GM12874 (cell line): ENCODE measurements at regions not wholly inside any gene's neighbourhood (a gene's known extent, or its start where the extent isn't known, plus 50 kb on each side); places are given as distances from the start of the nearest gene placed in this dataset.

Experiments
- TF ChIP-seq, protein P1 (sequence below): IDR thresholded peaks from 2 replicates; pipeline ENCODE4 v1.5.1; 2011; ENCODE audit warnings: low read depth, mild to moderate bottlenecking, control low read depth, low read length, moderate library complexity; ENCODE audit not compliant: insufficient read depth

DNA sequence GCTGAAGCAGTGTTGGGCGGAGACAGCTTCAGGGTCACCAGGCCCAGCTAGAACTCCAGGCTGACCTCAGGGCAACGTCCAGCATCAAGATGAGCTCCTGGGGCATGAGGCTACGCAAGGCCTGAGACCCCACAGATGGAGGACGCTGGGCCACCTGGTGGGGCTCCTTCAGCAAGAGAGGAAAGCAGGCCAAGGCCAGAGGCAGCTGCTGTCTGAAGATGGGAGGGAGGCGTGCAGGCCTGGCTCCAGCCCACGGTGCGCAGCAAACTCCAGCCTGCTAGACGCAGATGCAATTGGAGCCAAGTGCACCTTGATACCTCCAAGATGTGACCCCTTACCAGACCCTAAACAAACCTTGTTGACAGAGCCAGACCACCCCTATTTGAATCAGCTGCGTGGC, 220.9 kb upstream of the RREB1 start:
- TF ChIP-seq, protein P1, sequence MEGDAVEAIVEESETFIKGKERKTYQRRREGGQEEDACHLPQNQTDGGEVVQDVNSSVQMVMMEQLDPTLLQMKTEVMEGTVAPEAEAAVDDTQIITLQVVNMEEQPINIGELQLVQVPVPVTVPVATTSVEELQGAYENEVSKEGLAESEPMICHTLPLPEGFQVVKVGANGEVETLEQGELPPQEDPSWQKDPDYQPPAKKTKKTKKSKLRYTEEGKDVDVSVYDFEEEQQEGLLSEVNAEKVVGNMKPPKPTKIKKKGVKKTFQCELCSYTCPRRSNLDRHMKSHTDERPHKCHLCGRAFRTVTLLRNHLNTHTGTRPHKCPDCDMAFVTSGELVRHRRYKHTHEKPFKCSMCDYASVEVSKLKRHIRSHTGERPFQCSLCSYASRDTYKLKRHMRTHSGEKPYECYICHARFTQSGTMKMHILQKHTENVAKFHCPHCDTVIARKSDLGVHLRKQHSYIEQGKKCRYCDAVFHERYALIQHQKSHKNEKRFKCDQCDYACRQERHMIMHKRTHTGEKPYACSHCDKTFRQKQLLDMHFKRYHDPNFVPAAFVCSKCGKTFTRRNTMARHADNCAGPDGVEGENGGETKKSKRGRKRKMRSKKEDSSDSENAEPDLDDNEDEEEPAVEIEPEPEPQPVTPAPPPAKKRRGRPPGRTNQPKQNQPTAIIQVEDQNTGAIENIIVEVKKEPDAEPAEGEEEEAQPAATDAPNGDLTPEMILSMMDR = no peak

DNA sequence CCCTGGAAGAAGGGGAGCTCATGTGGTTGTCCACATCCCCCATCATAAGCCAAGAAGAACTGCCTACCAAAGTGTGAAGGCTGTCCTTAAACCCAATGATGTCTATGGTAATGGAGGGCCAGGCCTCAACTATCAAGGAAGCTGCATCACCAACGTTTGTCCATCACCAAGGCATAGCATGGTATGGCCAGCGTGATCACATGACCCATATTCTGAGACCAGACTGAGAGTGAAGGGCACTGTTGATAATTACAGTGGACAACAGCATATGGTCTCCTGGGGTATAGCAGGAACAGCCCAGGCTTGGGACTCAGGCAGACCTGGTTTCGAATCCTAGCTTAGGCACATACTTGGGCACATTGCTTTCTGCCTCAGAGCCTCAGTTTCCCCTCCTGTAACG, 218.2 kb upstream of the RREB1 start:
- TF ChIP-seq, protein P1 = no peak

DNA sequence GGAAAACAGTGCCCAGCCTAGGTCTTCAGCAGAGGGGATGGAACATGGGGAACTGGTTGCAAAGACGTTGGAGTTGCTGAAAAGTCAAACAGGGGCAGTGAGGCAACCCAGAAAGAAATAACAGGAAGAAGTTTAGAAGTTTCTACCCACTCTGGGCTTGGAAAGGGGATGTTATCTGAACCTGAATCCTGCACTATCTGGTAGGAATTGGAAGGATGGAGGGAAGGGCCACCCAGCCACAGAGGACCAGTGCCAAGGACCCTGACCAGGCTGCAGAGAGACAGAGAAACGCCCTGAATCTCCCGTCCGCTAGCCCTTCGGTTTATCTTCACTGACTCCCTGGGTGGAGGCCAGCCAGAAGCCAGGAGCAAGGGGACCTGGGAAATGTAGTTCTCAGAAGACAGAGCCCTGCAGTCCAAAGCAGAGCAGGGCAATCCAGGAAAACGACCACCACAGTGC, 217.3 kb upstream of the RREB1 start:
- TF ChIP-seq, protein P1 = no peak

DNA sequence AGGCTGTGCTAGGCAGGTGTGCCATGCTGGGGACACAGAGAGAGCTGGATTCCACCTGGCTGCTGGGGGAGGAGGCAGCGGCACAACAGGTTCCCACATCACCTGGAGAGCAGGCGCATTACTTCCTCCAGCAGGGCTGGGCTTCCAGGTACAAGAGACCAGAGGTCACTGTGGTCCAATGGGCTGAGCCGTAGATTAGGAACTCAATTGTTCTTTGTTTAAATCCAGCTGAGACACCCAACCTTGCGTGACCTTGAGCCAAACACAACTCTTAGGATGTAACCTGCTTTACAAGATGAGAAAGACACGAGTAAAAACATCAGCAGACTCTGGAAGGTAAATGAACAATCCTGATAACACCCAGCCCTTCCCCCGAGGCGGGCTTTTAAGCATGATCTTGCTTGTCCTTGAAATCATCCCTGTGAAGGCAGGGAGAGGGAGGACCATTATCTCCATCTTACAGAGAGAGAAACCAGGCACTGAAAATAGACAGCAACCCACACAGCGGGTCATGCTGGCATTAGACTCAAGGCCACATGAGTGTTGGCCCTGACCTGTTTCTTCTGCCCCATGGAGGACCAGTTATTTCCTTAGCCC, 216.5 kb upstream of the RREB1 start:
- TF ChIP-seq, protein P1 = no peak

DNA sequence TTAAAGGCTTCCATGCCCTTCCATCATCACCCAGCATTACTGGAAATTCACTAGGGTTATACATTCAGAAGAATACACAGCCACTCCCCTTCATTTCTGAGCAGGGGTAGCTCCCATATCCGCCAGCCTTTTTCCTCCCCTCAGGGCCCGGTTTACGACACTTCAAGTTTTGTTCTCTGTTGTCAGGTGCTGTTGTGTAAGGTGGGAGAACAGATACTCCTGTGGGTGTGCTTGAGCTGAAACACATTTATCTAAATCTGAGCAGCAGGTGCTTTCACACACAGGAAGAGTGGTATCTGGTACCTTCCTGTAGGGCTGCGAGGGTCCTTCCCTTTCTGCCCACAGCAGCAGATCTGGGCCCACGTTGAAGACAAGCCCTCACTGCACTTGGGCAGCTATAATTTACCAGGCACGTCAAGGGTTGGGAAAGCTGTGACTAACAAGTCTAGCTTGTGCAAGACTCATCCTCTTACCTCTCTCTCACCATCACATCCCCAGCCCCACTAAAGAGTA, 215.8 kb upstream of the RREB1 start:
- TF ChIP-seq, protein P1 = no peak

DNA sequence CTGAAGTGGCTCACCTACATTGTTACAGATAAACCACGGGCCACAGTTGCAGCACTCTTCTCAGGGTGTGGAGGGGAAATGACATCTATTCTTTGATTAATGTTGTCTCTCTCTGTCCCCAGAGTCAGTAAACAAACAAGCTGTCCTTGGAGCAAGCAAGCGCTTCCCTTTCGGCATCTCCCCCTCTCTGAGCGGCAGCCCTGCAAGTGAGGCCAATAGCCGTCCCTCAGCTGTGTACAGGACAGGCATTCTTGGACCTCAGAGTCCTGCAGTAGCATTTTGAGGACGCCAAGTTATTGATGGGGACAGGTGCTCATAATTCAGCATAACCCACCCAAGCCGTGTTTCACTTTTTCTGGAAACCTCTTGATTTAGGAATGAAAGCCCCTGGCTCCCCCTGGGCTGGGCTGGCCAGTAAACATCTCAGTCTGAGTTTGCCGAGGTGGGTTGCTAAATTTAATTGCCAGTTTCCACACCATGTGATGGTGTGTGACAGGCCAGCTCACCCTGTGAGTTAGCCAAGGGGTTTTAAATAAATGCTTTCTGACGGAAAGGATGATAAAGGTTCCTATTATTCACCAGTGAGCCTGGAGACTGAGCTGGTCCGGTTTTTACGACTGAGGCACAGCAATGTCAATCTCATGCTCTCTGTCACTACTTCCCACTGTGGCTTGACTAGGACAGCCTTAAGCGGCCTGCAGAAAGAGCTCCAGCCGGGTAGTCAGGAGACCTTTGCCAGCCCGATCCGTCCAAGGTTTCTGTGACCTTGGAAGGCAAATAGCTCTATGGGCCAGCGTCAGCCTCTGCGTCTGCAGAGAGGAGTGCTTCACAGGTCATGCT, 214.8 kb upstream of the RREB1 start:
- TF ChIP-seq, protein P1 = no peak

DNA sequence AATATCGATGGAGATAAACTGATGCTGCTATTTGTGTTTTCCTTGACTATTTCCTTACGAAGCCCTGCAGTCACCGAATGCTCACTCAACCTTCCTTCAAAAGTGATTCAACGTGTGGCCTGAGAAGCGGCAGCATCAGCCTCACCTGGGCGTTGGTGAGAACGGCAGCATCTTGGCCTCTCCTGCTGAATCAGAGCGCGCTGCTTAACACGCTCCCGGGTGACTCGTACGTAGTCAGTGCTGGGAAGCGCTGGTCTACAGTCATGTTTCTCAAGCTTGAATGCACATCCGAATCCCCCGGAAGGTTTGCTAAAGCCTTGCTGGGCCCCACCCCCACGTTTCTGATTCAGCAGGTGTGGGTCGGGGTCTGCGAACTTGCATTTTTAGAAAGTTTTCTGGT, 214.1 kb upstream of the RREB1 start:
- TF ChIP-seq, protein P1 = no peak
